ENCODE measurements at regions not wholly inside any gene's neighbourhood (a gene's known extent, or its start where the extent isn't known, plus 50 kb on each side); places are given as distances from the start of the nearest gene placed in this dataset.

DNA sequence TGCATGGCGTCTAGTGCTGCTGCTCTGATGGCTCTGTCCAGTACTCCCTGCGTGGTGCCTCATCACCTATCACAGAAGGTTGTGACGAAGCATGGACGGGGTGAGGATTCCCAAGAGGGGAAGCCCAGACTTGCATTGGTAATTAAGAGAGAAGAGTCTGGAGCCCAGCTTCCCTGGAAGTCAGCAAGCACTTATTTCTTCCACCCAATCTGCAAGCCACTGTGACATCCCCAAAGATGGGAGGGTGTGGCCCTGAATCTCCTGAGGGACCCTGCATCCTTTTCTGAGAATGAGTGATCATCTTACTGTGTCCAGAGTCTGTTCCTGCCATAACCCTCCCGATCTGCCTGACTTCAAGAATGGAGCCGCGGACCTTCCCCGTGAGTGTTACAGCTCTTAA is 166.7 kb downstream of the PTPN20 start:
- no TSS peak for BruUV-seq (replicated peaks)
- ChIA-PET POLR2A (interaction anchor here (0.6 kb wide), 2 partner anchors 95 to 217 kb away, joined by 3 to 4 read pairs; no protein-coding TSS in a partner anchor), CTCF (no interaction called here)
- no peak for DNase-seq (ENCODE audit: unreplicated experiment)
- H3K36me3 Mint-ChIP-seq (ENCODE audit: insufficient read depth, unreplicated experiment): no peaks in the 10 kb centered on the region
- H3K27ac Mint-ChIP-seq (ENCODE audit: low read depth, unreplicated experiment): no peak overlapping the region
- H3K9me3 Mint-ChIP-seq (ENCODE audit: unreplicated experiment): no peaks in the 10 kb centered on the region
- H3K27me3 Mint-ChIP-seq (ENCODE audit: insufficient read depth, unreplicated experiment): peaks cover 27% of the 10 kb centered on the region
- intact Hi-C loops (cut with micrococcal nuclease): no loop called here
- TF ChIP-seq CTCF (IDR thresholded peaks at IDR 0.05; ENCODE audit: unreplicated experiment): no peak
- no peaks in the 10 kb centered on the region for H3K4me1 Mint-ChIP-seq (ENCODE audit: insufficient read depth, unreplicated experiment)
- no peak overlapping the region for H3K4me3 Mint-ChIP-seq (ENCODE audit: unreplicated experiment)

- H3K27me3 Mint-ChIP-seq (ENCODE audit: insufficient read depth, unreplicated experiment): peaks cover 24% of the 10 kb centered on the region
- H3K27ac Mint-ChIP-seq (ENCODE audit: low read depth, unreplicated experiment): no peak overlapping the region
- CTCF ChIA-PET: no interaction called here
- no peaks in the 10 kb centered on the region for H3K36me3 Mint-ChIP-seq (ENCODE audit: insufficient read depth, unreplicated experiment)
- H3K4me3 Mint-ChIP-seq (ENCODE audit: unreplicated experiment): no peak overlapping the region
- intact Hi-C loops (cut with micrococcal nuclease): no loop called here
- POLR2A ChIA-PET: no interaction called here
- no peak for TF ChIP-seq CTCF (IDR thresholded peaks at IDR 0.05; ENCODE audit: unreplicated experiment)
- no TSS peak for BruUV-seq (replicated peaks)
- no peak for DNase-seq (ENCODE audit: unreplicated experiment)
- no peaks in the 10 kb centered on the region for H3K9me3 Mint-ChIP-seq (ENCODE audit: unreplicated experiment)
- no peaks in the 10 kb centered on the region for H3K4me1 Mint-ChIP-seq (ENCODE audit: insufficient read depth, unreplicated experiment)
These were observed 167.4 kb downstream of the PTPN20 start for GRCh38 chr10:47078393-47079203.

- BruUV-seq (replicated peaks): no TSS peak
- peak; percentile 6 for DNase-seq (ENCODE audit: unreplicated experiment)
- peaks cover 24% of the 10 kb centered on the region for H3K27me3 Mint-ChIP-seq (ENCODE audit: insufficient read depth, unreplicated experiment)
- H3K4me1 Mint-ChIP-seq (ENCODE audit: insufficient read depth, unreplicated experiment): no peaks in the 10 kb centered on the region
- H3K36me3 Mint-ChIP-seq (ENCODE audit: insufficient read depth, unreplicated experiment): no peaks in the 10 kb centered on the region
- no peak overlapping the region for H3K4me3 Mint-ChIP-seq (ENCODE audit: unreplicated experiment)
- no peaks in the 10 kb centered on the region for H3K9me3 Mint-ChIP-seq (ENCODE audit: unreplicated experiment)
- ChIA-PET CTCF (interaction anchor here (1.0 kb wide), 1 partner anchor 232 kb away, joined by 3 read pairs; no protein-coding TSS in a partner anchor), POLR2A (no interaction called here)
- no peak for TF ChIP-seq CTCF (IDR thresholded peaks at IDR 0.05; ENCODE audit: unreplicated experiment)
- intact Hi-C loops (cut with micrococcal nuclease): no loop called here
- H3K27ac Mint-ChIP-seq (ENCODE audit: low read depth, unreplicated experiment): no peak overlapping the region
These were observed 168.0 kb downstream of the PTPN20 start for GRCh38 chr10:47079204-47079580.

DNA sequence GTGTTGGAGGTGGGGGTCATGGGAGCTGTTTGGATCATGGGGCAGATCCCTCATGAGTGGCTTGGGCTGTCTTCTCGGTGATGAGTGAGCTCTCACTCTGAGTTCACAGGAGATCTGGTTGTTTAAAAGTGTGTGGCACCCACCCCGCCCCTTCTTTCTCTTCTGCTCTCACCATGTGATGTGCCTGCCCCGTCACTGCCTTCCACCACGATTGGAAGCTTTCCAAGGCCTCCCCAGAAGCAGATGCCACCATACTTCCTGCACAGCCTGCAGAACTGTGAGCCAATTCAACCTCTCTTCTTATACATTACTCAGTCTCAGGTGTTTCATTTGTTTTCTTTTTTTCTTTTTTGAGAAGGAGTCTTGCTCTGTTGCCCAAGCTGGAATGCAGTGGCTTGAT is 170.0 kb downstream of the PTPN20 start:
- no peak for TF ChIP-seq CTCF (IDR thresholded peaks at IDR 0.05; ENCODE audit: unreplicated experiment)
- H3K27me3 Mint-ChIP-seq (ENCODE audit: insufficient read depth, unreplicated experiment): peaks cover 11% of the 10 kb centered on the region
- H3K4me1 Mint-ChIP-seq (ENCODE audit: insufficient read depth, unreplicated experiment): no peaks in the 10 kb centered on the region
- H3K27ac Mint-ChIP-seq (ENCODE audit: low read depth, unreplicated experiment): no peak overlapping the region
- H3K9me3 Mint-ChIP-seq (ENCODE audit: unreplicated experiment): no peaks in the 10 kb centered on the region
- BruUV-seq (replicated peaks): no TSS peak
- CTCF ChIA-PET: interaction anchor here (0.9 to 2.5 kb wide), 2 partner anchors 12 to 34 kb away, joined by 3 to 11 read pairs; no protein-coding TSS in a partner anchor
- intact Hi-C loops (cut with micrococcal nuclease): no loop called here
- DNase-seq (ENCODE audit: unreplicated experiment): no peak
- H3K36me3 Mint-ChIP-seq (ENCODE audit: insufficient read depth, unreplicated experiment): no peaks in the 10 kb centered on the region
- POLR2A ChIA-PET: no interaction called here
- no peak overlapping the region for H3K4me3 Mint-ChIP-seq (ENCODE audit: unreplicated experiment)
